ENCODE measurements at regions not wholly inside any gene's neighbourhood (a gene's known extent, or its start where the extent isn't known, plus 50 kb on each side); places are given as distances from the start of the nearest gene placed in this dataset.

DNA sequence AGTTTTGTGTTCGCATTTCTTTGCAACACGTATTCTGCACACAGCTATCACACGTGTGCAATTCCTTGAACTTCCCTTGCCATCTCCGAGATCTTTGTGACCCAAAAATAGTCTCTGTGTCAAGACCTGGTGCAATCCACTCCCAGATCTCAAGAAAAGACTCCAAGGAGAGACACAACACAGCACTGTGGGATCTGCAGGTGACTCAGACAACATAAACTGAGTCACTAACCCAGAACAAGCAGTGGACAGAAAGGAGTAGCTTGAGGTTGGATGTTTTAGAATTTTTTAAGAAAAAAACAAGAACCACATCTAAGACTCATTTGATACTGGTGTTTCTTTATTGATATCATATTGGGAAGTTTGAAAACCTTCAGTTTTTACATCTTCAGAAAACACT, 396.9 kb downstream of the AGTPBP1 start:
- TF ChIP-seq, protein P1, sequence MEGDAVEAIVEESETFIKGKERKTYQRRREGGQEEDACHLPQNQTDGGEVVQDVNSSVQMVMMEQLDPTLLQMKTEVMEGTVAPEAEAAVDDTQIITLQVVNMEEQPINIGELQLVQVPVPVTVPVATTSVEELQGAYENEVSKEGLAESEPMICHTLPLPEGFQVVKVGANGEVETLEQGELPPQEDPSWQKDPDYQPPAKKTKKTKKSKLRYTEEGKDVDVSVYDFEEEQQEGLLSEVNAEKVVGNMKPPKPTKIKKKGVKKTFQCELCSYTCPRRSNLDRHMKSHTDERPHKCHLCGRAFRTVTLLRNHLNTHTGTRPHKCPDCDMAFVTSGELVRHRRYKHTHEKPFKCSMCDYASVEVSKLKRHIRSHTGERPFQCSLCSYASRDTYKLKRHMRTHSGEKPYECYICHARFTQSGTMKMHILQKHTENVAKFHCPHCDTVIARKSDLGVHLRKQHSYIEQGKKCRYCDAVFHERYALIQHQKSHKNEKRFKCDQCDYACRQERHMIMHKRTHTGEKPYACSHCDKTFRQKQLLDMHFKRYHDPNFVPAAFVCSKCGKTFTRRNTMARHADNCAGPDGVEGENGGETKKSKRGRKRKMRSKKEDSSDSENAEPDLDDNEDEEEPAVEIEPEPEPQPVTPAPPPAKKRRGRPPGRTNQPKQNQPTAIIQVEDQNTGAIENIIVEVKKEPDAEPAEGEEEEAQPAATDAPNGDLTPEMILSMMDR (IDR thresholded peaks at IDR 0.05 in 8 of 11, conservative IDR thresholded peaks at IDR 0.05 in 3 of 11): no peak
- TF ChIP-seq POLR2A (IDR thresholded peaks at IDR 0.05): no peak

Measured in spleen (tissue), 7 donors.